ENCODE measurements at regions not wholly inside any gene's neighbourhood (a gene's known extent, or its start where the extent isn't known, plus 50 kb on each side); places are given as distances from the start of the nearest gene placed in this dataset.

DNA sequence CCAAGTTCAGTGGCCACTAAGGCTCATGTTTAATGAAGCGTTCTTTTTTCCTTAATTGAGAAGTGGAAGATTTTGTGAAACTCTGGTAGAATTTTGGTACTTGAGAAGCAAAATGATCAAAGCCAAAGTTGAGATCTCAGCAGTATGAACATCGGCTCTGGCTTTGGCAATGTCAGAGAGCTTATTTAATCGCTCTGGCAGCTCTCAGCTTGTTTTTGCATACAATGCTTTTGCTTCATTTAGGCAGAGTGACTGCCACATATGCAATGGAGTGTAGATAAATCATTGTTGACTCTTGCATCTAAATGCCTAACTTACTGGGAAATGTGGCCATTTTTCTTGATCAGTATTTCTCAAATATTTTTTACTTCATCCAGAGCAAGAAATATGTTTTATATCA, 135.7 kb downstream of the AASDH start:
- TF ChIP-seq, protein P1, sequence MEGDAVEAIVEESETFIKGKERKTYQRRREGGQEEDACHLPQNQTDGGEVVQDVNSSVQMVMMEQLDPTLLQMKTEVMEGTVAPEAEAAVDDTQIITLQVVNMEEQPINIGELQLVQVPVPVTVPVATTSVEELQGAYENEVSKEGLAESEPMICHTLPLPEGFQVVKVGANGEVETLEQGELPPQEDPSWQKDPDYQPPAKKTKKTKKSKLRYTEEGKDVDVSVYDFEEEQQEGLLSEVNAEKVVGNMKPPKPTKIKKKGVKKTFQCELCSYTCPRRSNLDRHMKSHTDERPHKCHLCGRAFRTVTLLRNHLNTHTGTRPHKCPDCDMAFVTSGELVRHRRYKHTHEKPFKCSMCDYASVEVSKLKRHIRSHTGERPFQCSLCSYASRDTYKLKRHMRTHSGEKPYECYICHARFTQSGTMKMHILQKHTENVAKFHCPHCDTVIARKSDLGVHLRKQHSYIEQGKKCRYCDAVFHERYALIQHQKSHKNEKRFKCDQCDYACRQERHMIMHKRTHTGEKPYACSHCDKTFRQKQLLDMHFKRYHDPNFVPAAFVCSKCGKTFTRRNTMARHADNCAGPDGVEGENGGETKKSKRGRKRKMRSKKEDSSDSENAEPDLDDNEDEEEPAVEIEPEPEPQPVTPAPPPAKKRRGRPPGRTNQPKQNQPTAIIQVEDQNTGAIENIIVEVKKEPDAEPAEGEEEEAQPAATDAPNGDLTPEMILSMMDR (conservative IDR thresholded peaks at IDR 0.05; ENCODE audit: low read depth, low read length): no peak
- TF ChIP-seq EZH2 (IDR thresholded peaks at IDR 0.05; ENCODE audit: borderline replicate concordance, low read depth, low read length, poor library complexity, severe bottlenecking): no peak
